ENCODE measurements at regions not wholly inside any gene's neighbourhood (a gene's known extent, or its start where the extent isn't known, plus 50 kb on each side); places are given as distances from the start of the nearest gene placed in this dataset.

DNA sequence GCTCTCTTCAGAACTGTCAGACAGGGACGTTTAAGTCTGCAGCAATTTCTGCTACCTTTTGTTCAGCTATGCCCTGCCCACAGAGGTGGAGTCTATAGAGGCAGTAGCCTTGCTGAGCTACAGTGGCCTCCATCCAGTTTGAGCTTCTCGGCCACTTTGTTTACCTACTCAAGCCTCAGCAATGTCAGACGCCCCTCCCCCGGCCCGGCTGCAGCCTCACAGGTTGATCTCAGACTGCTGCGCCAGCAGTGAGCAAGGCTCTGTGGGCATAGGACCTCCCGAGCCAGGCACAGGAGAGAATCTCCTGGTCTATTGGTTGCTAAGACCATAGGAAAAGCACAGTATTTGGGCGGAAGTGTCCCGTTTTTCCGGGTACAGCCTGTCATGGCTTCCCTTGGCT lies 89.9 kb upstream of the PDC start:
- DNase-seq: no peak

DNA sequence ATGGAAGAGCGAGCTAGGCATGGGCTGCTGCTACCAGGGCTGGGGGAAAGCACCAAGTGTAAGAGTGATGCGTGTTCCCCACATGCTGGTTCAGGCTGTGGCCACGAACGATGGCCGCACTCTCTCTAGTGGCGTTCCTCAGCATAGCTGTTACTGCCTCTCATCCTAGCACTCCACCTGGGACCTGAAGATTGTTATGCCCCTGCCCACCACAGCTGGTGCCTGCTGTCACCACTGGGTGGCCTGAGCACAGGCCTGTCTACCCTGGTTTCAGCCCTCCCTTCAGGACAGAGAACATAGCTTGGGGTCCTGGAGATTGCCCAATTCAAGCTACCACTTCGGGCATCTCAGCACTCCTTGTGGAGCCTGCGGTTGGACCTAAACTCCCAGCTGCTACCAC lies 80.1 kb upstream of the PDC start:
- DNase-seq: no peak

GRCh38 chr1:186540521-186540920 lies 79.6 kb upstream of the PDC start:
- DNase-seq: no peak

DNA sequence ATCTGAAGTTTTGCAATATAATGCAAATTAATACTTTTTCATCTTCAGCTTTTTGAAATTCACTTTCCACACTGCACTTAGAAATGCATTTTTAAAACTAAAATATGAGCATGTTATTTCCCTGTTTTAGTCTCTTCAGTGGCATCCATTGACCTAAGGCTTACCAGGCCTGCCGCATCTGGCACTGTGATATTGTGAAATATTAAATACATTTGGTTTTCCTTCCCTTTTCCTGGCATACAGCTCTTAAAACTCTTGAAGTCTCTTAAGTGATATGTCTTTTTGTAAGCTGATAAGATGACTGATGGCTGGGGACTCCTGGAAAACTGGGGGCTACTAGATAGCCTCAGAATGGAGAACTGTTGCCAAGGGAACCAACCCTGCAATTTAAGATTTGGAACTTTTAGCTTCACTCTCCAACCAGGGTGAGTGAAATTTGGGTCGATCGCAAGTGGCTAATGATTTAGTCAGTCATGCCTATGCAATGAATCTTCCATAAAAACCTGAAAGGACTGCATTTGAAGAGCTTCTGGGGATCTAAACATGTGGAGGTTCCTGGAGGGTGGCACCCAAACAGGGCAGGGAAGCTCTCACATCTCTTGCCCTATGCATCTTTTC lies 75.5 kb upstream of the PDC start:
- peak; percentile 48 for DNase-seq

GRCh38 chr1:186535388-186536133 lies 74.6 kb upstream of the PDC start:
- peak; percentile 22 for DNase-seq

- DNase-seq: no peak
Measured at GRCh38 chr1:186534401-186534800, 73.5 kb upstream of the PDC start.

DNA sequence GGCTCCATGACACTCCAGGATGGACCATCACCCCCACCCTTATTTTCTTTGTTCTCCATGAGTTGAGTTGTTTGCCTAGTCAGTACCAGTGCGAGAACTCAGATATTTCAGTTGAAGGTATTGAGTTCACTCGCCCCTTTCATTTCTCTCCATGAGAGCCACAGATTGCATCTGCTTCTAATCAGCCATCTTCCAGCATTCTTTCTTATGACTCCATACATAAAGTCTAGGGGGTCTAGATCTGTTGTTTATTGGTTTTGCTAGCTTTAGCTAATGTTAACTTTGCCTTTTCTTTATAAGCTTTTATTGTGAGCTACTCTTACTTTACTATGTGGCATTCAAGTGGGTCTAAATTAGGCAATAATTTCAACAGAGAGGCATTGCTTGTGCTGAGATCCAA lies 71.6 kb upstream of the PDC start:
- DNase-seq: no peak

- no peak for DNase-seq
Measured at GRCh38 chr1:186531561-186532165, 70.7 kb upstream of the PDC start.

- DNase-seq: no peak
Measured at GRCh38 chr1:186530109-186530508, 69.2 kb upstream of the PDC start.

GRCh38 chr1:186519982-186520381 lies 59.1 kb upstream of the PDC start:
- DNase-seq: no peak

GRCh38 chr1:186518822-186519381 lies 58.0 kb upstream of the PDC start:
- no peak for DNase-seq

- DNase-seq: no peak
Measured at GRCh38 chr1:186518395-186518794, 57.5 kb upstream of the PDC start.

- no peak for DNase-seq
Measured at GRCh38 chr1:186514367-186514766, 53.5 kb upstream of the PDC start.

- DNase-seq: no peak
Measured at GRCh38 chr1:186513526-186513925, 52.6 kb upstream of the PDC start.

- no peak for DNase-seq
Measured at GRCh38 chr1:186512698-186513457, 52.0 kb upstream of the PDC start.

DNA sequence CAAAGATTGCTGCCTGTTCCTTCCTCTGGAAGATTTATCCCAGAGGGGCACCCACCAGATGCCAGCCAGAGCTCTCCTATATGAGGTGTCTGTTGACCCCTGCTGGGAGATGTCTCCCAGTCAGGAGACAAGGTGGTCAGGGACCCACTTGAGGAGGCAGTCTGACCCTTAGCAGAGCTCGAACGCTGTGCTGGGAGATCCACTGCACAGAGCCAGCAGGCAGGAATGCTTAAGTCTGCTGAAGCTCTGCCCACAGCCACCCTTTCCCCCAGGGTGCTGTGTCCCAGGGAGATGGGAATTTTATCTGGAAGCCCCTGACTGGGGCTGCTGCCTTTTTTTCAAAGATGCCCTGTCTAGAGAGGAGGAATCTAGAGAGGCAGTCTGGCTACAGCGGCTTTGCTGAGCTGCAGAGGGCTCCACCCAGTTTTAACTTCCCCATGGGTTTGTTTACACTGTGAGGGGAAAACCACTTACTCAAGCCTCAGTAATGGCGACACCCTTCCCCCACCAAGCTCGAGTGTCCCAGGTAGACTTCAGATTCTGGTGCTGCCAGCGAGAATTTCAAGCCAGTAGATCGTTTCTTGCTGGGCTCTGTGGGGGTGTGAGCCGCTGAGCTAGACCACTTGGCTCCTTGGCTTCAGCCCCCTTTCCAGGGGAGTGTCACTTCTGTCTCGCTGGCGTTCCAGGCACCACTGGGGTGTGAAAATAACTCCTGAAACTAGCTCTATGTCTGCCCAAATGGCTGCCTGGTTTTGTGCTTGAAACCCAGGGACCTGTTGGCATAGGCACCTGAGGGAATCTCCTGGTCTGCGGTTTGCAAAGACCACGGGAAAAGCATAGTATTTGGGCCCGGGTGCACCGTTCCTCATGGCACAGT lies 51.1 kb upstream of the PDC start:
- DNase-seq: peak; percentile 75

Data from hematopoietic multipotent progenitor cell treated with erythropoietin and hydrocortisone succinate and interleukin-3 and kit ligand, for 4 days (in vitro differentiated cells).